ENCODE measurements at regions not wholly inside any gene's neighbourhood (a gene's known extent, or its start where the extent isn't known, plus 50 kb on each side); places are given as distances from the start of the nearest gene placed in this dataset.

DNA sequence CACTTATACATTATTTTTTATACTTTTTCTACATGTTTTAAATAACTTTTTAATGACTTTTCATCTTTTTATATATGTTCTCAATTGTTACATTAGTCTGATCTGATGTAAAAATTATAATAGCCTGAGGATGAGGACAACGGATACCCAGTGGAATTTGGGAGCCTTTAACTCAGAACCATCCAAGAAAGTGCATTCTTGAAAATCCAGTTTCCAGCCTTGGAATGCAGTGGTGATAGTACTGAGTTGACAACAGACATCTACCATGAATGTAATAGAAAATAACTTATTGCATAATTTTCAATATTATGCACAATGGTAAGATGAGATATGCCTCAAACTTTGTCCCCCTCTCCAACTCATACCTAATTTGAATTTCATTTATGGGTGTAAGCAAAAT lies 120.7 kb upstream of the ZC3H15 start:
- DNase-seq: no peak
- no peaks in the 10 kb centered on the region for H3K27me3 ChIP-seq
- peaks cover 0 to 8% (median 0%) of the 10 kb centered on the region in 11 donors for H3K9me3 ChIP-seq
- intact Hi-C loops (cut with DNase I): no loop called here
- no peak overlapping the region for H3K27ac ChIP-seq
- no peak for ATAC-seq
- WGBS, 2 donors: 71 to 73% methylated on average over 1 of the region's 1 CpG
- H3K4me1 ChIP-seq: no peaks in the 10 kb centered on the region
- H3K4me3 ChIP-seq: no peak overlapping the region
- TF ChIP-seq, protein P1, sequence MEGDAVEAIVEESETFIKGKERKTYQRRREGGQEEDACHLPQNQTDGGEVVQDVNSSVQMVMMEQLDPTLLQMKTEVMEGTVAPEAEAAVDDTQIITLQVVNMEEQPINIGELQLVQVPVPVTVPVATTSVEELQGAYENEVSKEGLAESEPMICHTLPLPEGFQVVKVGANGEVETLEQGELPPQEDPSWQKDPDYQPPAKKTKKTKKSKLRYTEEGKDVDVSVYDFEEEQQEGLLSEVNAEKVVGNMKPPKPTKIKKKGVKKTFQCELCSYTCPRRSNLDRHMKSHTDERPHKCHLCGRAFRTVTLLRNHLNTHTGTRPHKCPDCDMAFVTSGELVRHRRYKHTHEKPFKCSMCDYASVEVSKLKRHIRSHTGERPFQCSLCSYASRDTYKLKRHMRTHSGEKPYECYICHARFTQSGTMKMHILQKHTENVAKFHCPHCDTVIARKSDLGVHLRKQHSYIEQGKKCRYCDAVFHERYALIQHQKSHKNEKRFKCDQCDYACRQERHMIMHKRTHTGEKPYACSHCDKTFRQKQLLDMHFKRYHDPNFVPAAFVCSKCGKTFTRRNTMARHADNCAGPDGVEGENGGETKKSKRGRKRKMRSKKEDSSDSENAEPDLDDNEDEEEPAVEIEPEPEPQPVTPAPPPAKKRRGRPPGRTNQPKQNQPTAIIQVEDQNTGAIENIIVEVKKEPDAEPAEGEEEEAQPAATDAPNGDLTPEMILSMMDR (IDR thresholded peaks at IDR 0.05): no peak
- H3K36me3 ChIP-seq: no peaks in the 10 kb centered on the region

DNA sequence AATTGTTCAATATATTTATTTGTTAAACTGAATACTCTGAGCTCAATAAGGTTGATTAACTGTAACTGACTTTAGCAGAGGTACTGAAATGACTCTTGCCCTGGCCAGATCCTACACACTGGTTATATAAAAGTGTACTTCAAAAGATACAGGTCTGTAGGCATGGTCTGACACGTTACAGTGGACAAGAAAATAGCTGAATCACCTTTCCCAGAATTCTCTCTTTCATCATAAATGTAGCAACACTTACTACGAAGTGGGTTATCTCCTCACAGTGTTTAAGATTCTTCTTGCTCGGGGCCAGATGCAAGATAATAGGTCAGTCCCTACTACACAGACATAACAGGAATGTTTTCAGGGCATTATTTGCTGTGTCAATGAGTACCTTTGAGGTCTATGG lies 107.0 kb upstream of the ZC3H15 start:
- H3K27me3 ChIP-seq: no peaks in the 10 kb centered on the region
- WGBS, 2 donors: 48 to 56% methylated on average over 3 of the region's 3 CpGs
- no peak overlapping the region for H3K4me3 ChIP-seq
- H3K36me3 ChIP-seq: peaks cover 0 to 4% (median 0%) of the 10 kb centered on the region in 9 donors
- TF ChIP-seq, protein P1 (IDR thresholded peaks at IDR 0.05): no peak
- DNase-seq (no peak), ATAC-seq (no peak)
- no peaks in the 10 kb centered on the region for H3K4me1 ChIP-seq
- peaks cover 0 to 22% (median 0%) of the 10 kb centered on the region in 11 donors for H3K9me3 ChIP-seq
- no peak overlapping the region for H3K27ac ChIP-seq
- intact Hi-C loops (cut with DNase I): no loop called here

DNA sequence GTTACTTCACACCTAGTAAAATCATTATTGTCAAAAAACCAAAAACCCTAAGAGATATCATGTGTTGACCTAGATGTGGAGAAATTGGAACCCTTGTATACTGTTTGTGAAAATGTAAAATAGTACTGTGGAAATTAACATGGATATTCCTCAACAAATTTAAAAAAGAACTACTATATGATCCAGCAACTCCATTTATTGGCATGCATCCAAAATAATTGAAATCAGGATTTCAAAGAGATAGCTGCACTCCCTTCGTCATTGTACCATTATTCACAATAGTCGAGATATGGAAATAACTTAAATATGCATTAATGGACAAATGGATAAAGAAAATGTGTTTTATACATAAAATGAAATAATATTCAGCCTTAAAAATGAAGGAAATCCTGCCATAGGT lies 105.3 kb upstream of the ZC3H15 start:
- intact Hi-C loops (cut with DNase I): no loop called here
- no peaks in the 10 kb centered on the region for H3K4me1 ChIP-seq
- H3K27me3 ChIP-seq: no peaks in the 10 kb centered on the region
- TF ChIP-seq, protein P1 (IDR thresholded peaks at IDR 0.05): no peak
- DNase-seq: no peak
- no peak for ATAC-seq
- peaks cover 0 to 2% (median 0%) of the 10 kb centered on the region in 9 donors for H3K36me3 ChIP-seq
- H3K9me3 ChIP-seq: peaks cover 0 to 16% (median 4%) of the 10 kb centered on the region in 11 donors
- H3K27ac ChIP-seq: no peak overlapping the region
- 80% methylated on average over 2 of the region's 2 CpGs for WGBS, 2 donors
- no peak overlapping the region for H3K4me3 ChIP-seq

DNA sequence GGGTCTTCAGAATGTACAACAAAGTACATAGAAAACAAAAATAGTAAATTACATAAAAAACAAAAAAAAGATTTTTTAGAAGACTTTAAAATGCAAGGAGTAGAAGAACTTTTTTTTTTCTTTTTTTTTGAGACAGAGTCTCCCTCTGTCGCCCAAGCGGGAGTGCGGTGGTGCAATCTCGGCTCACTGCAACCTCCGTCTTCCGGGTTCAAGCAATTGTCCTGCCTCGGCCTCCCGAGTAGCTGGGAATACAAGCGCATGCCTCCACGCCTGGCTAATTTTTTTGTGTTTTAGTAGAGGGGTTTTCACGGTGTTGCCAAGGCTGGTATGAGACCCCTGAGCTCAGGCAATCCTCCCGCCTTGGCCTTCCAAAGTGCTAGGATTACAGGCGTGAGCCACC lies 104.5 kb upstream of the ZC3H15 start:
- 96 to 97% methylated on average over 13 of the region's 13 CpGs for WGBS, 2 donors
- Histone ChIP-seq H3K4me3 (no peak overlapping the region), H3K9me3 (peaks cover 0 to 18% (median 9%) of the 10 kb centered on the region in 11 donors), H3K27me3 (no peaks in the 10 kb centered on the region), H3K36me3 (no peaks in the 10 kb centered on the region), H3K27ac (no peak overlapping the region), H3K4me1 (no peaks in the 10 kb centered on the region)
- intact Hi-C loops (cut with DNase I): no loop called here
- TF ChIP-seq, protein P1 (IDR thresholded peaks at IDR 0.05): no peak
- DNase-seq: no peak
- ATAC-seq: no peak
